ENCODE measurements at regions not wholly inside any gene's neighbourhood (a gene's known extent, or its start where the extent isn't known, plus 50 kb on each side); places are given as distances from the start of the nearest gene placed in this dataset.

GRCh38 chr14:61129168-61129745 lies 148.2 kb downstream of the SLC38A6 start:
- H3K36me3 Mint-ChIP-seq (ENCODE audit: low read depth): peaks cover 2% of the 10 kb centered on the region
- H3K27me3 Mint-ChIP-seq: peaks cover 28% of the 10 kb centered on the region
- no peaks in the 10 kb centered on the region for H3K9me3 ChIP-seq (ENCODE audit: control insufficient read depth, low read length, poor library complexity, severe bottlenecking)
- peaks cover 6% of the 10 kb centered on the region for H3K4me1 Mint-ChIP-seq
- H3K27ac Mint-ChIP-seq: no peak overlapping the region
- no peak overlapping the region for H3K4me3 Mint-ChIP-seq
- DNase-seq: no peak
- no peak for ATAC-seq

GRCh38 chr14:61128382-61129167 lies 147.5 kb downstream of the SLC38A6 start:
- H3K4me3 Mint-ChIP-seq: no peak overlapping the region
- peaks cover 6% of the 10 kb centered on the region for H3K4me1 Mint-ChIP-seq
- peaks cover 28% of the 10 kb centered on the region for H3K27me3 Mint-ChIP-seq
- no peak overlapping the region for H3K27ac Mint-ChIP-seq
- H3K36me3 Mint-ChIP-seq (ENCODE audit: low read depth): peaks cover 2% of the 10 kb centered on the region
- DNase-seq (no peak), ATAC-seq (no peak)
- H3K9me3 ChIP-seq (ENCODE audit: control insufficient read depth, low read length, poor library complexity, severe bottlenecking): no peaks in the 10 kb centered on the region

GRCh38 chr14:61126603-61127498 lies 145.8 kb downstream of the SLC38A6 start:
- no peak overlapping the region for H3K4me3 Mint-ChIP-seq
- no peaks in the 10 kb centered on the region for H3K9me3 ChIP-seq (ENCODE audit: control insufficient read depth, low read length, poor library complexity, severe bottlenecking)
- H3K27ac Mint-ChIP-seq: no peak overlapping the region
- ATAC-seq (no peak), DNase-seq (no peak)
- peaks cover 2% of the 10 kb centered on the region for H3K36me3 Mint-ChIP-seq (ENCODE audit: low read depth)
- H3K4me1 Mint-ChIP-seq: peaks cover 6% of the 10 kb centered on the region
- peaks cover 28% of the 10 kb centered on the region for H3K27me3 Mint-ChIP-seq

GRCh38 chr14:61125867-61126572 lies 145.0 kb downstream of the SLC38A6 start:
- DNase-seq (no peak), ATAC-seq (no peak)
- Mint-ChIP-seq H3K4me1 (peaks cover 6% of the 10 kb centered on the region), H3K4me3 (no peak overlapping the region), H3K36me3 (ENCODE audit: low read depth) (peaks cover 2% of the 10 kb centered on the region), H3K27me3 (peaks cover 28% of the 10 kb centered on the region), H3K27ac (no peak overlapping the region)
- no peaks in the 10 kb centered on the region for H3K9me3 ChIP-seq (ENCODE audit: control insufficient read depth, low read length, poor library complexity, severe bottlenecking)

GRCh38 chr14:61125041-61125866 lies 144.2 kb downstream of the SLC38A6 start:
- Mint-ChIP-seq H3K27ac (no peak overlapping the region), H3K4me3 (no peak overlapping the region), H3K4me1 (peaks cover 10% of the 10 kb centered on the region), H3K36me3 (ENCODE audit: low read depth) (peaks cover 2% of the 10 kb centered on the region), H3K27me3 (peaks cover 28% of the 10 kb centered on the region)
- H3K9me3 ChIP-seq (ENCODE audit: control insufficient read depth, low read length, poor library complexity, severe bottlenecking): no peaks in the 10 kb centered on the region
- no peak for DNase-seq
- ATAC-seq: no peak

GRCh38 chr14:61122862-61123261 lies 141.8 kb downstream of the SLC38A6 start:
- H3K27me3 Mint-ChIP-seq: peaks cover 14% of the 10 kb centered on the region

GRCh38 chr14:61121355-61121787 lies 140.3 kb downstream of the SLC38A6 start:
- Mint-ChIP-seq H3K4me1 (peaks cover 9% of the 10 kb centered on the region), H3K27me3 (peaks cover 7% of the 10 kb centered on the region), H3K36me3 (ENCODE audit: low read depth) (peaks cover 3% of the 10 kb centered on the region), H3K4me3 (no peak overlapping the region), H3K27ac (no peak overlapping the region)
- ATAC-seq: no peak
- no peaks in the 10 kb centered on the region for H3K9me3 ChIP-seq (ENCODE audit: control insufficient read depth, low read length, poor library complexity, severe bottlenecking)
- DNase-seq: no peak

More at GRCh38 chr14:61122862-61123261, 141.8 kb downstream of the SLC38A6 start:
- Mint-ChIP-seq H3K36me3 (ENCODE audit: low read depth) (peaks cover 5% of the 10 kb centered on the region), H3K4me3 (no peak overlapping the region), H3K4me1 (peaks cover 9% of the 10 kb centered on the region), H3K27ac (no peak overlapping the region)
- no peaks in the 10 kb centered on the region for H3K9me3 ChIP-seq (ENCODE audit: control insufficient read depth, low read length, poor library complexity, severe bottlenecking)
- ATAC-seq (no peak), DNase-seq (no peak)

- H3K4me1 Mint-ChIP-seq: peaks cover 9% of the 10 kb centered on the region
- peaks cover 3% of the 10 kb centered on the region for H3K36me3 Mint-ChIP-seq (ENCODE audit: low read depth)
- no peaks in the 10 kb centered on the region for H3K9me3 ChIP-seq (ENCODE audit: control insufficient read depth, low read length, poor library complexity, severe bottlenecking)
- H3K4me3 Mint-ChIP-seq: peak overlapping the region; percentile 53
- peak in 1 of 3 donors; percentile 4 for DNase-seq
- no peaks in the 10 kb centered on the region for H3K27me3 Mint-ChIP-seq
- no peak for ATAC-seq
- H3K27ac Mint-ChIP-seq: no peak overlapping the region
Observed at GRCh38 chr14:61120576-61120975, 139.5 kb downstream of the SLC38A6 start.

GRCh38 chr14:61119006-61119405 lies 138.0 kb downstream of the SLC38A6 start:
- peaks cover 9% of the 10 kb centered on the region for H3K4me1 Mint-ChIP-seq
- ATAC-seq (no peak), DNase-seq (no peak)
- H3K4me3 Mint-ChIP-seq: no peak overlapping the region
- peaks cover 3% of the 10 kb centered on the region for H3K36me3 Mint-ChIP-seq (ENCODE audit: low read depth)
- H3K9me3 ChIP-seq (ENCODE audit: control insufficient read depth, low read length, poor library complexity, severe bottlenecking): peaks cover 2% of the 10 kb centered on the region
- H3K27me3 Mint-ChIP-seq: no peaks in the 10 kb centered on the region
- no peak overlapping the region for H3K27ac Mint-ChIP-seq

- peaks cover 3% of the 10 kb centered on the region for H3K36me3 Mint-ChIP-seq (ENCODE audit: low read depth)
- peaks cover 4% of the 10 kb centered on the region for H3K27me3 Mint-ChIP-seq
- H3K4me1 Mint-ChIP-seq: peaks cover 9% of the 10 kb centered on the region
- peaks cover 3% of the 10 kb centered on the region for H3K9me3 ChIP-seq (ENCODE audit: control insufficient read depth, low read length, poor library complexity, severe bottlenecking)
- no peak overlapping the region for H3K27ac Mint-ChIP-seq
- DNase-seq: no peak
- no peak for ATAC-seq
- no peak overlapping the region for H3K4me3 Mint-ChIP-seq
Observed at GRCh38 chr14:61116369-61116768, 135.3 kb downstream of the SLC38A6 start.

- Mint-ChIP-seq H3K4me3 (no peak overlapping the region), H3K4me1 (no peaks in the 10 kb centered on the region), H3K36me3 (ENCODE audit: low read depth) (no peaks in the 10 kb centered on the region), H3K27ac (no peak overlapping the region), H3K27me3 (peaks cover 11% of the 10 kb centered on the region)
- peaks cover 3% of the 10 kb centered on the region for H3K9me3 ChIP-seq (ENCODE audit: control insufficient read depth, low read length, poor library complexity, severe bottlenecking)
- DNase-seq (no peak), ATAC-seq (no peak)
Observed at GRCh38 chr14:61113561-61114225, 132.6 kb downstream of the SLC38A6 start.

GRCh38 chr14:61112506-61112905 lies 131.5 kb downstream of the SLC38A6 start:
- peaks cover 3% of the 10 kb centered on the region for H3K9me3 ChIP-seq (ENCODE audit: control insufficient read depth, low read length, poor library complexity, severe bottlenecking)
- ATAC-seq (no peak), DNase-seq (no peak)
- Mint-ChIP-seq H3K4me1 (peaks cover 3% of the 10 kb centered on the region), H3K36me3 (ENCODE audit: low read depth) (peaks cover 2% of the 10 kb centered on the region), H3K27me3 (peaks cover 11% of the 10 kb centered on the region), H3K4me3 (no peak overlapping the region), H3K27ac (no peak overlapping the region)
